WTC11 (cell line): ENCODE measurements at regions not wholly inside any gene's neighbourhood (a gene's known extent, or its start where the extent isn't known, plus 50 kb on each side); places are given as distances from the start of the nearest gene placed in this dataset.

Experiments
- ATAC-seq: fragments of 200-7000 bp; cut with Tn5 transposase; 2 replicates; pipeline ENCODE4 v1.10.0; 2021; ENCODE audit warnings: mild to moderate bottlenecking, moderate library complexity
- CTCF ChIA-PET: fragments of 300-600 bp; sonication (Branson Sonifier 250); formaldehyde crosslinking; loops from one replicate; lab custom pipeline; 2021; ENCODE audit warnings: antibody characterized with exemption; lab: Charles Lee
- POLR2A ChIA-PET: fragments of 350-600 bp; sonication (Branson Sonifier 250); formaldehyde crosslinking; loops from one replicate; lab custom pipeline; 2021; ENCODE audit warnings: antibody characterized with exemption; lab: Charles Lee
- DNase-seq: peaks from one replicate; pipeline ENCODE4 v3.0.0; 2021; ENCODE audit warnings: low spot score
- H3K27ac Mint-ChIP-seq: 2 replicates; pipeline ENCODE4 v1.8.0; 2021; ENCODE audit warnings: mixed read lengths
- H3K27me3 Mint-ChIP-seq: 2 replicates; pipeline ENCODE4 v1.8.0; 2021; ENCODE audit warnings: low read depth, mild to moderate bottlenecking, moderate library complexity, mixed read lengths
- H3K36me3 Mint-ChIP-seq: 2 replicates; pipeline ENCODE4 v1.8.0; 2021; ENCODE audit warnings: mixed read lengths
- H3K4me1 Mint-ChIP-seq: 2 replicates; pipeline ENCODE4 v1.8.0; 2022; ENCODE audit warnings: mixed read lengths
- H3K4me3 Mint-ChIP-seq: 2 replicates; pipeline ENCODE4 v1.8.0; 2021; ENCODE audit warnings: mild to moderate bottlenecking, moderate library complexity, mixed read lengths
- H3K9me3 Mint-ChIP-seq: 2 replicates; pipeline ENCODE4 v1.8.0; 2021; ENCODE audit warnings: mixed read lengths
- ARID4B ChIP-seq: sonication (generic); formaldehyde crosslinking; IDR thresholded peaks from 2 replicates; pipeline ENCODE4 v1.8.0; 2023; ENCODE audit warnings: missing genetic modification reagents, mild to moderate bottlenecking, borderline replicate concordance
- ATF6 ChIP-seq: sonication (generic); formaldehyde crosslinking; IDR thresholded peaks from 2 replicates; pipeline ENCODE4 v1.8.1; 2023; ENCODE audit warnings: mild to moderate bottlenecking, missing genetic modification reagents
- CREM ChIP-seq: sonication (generic); formaldehyde crosslinking; IDR thresholded peaks from 2 replicates; pipeline ENCODE4 v1.8.1; 2022; ENCODE audit warnings: mild to moderate bottlenecking, missing genetic modification reagents, moderate library complexity
- CTCF ChIP-seq: fragments of 200-600 bp; IDR thresholded peaks from 2 replicates; pipeline ENCODE4 v1.8.0; 2022; ENCODE audit warnings: antibody characterized with exemption
- ESRRA ChIP-seq: sonication (generic); formaldehyde crosslinking; IDR thresholded peaks from 2 replicates; pipeline ENCODE4 v1.8.1; 2022; ENCODE audit warnings: mild to moderate bottlenecking, missing genetic modification reagents, borderline replicate concordance
- FOXP4 ChIP-seq: sonication (generic); formaldehyde crosslinking; IDR thresholded peaks from 2 replicates; pipeline ENCODE4 v1.8.0; 2022; ENCODE audit warnings: mild to moderate bottlenecking, missing genetic modification reagents
- GTF2I ChIP-seq: fragments of 250-450 bp; sonication (Bioruptor Pico); conservative IDR thresholded peaks from 2 replicates; pipeline ENCODE4 v1.4.0; 2021; ENCODE audit warnings: mild to moderate bottlenecking
- IRF1 ChIP-seq: sonication (generic); formaldehyde crosslinking; IDR thresholded peaks from 2 replicates; pipeline ENCODE4 v1.8.0; 2023; ENCODE audit warnings: missing genetic modification reagents
- MAX ChIP-seq: sonication (generic); formaldehyde crosslinking; IDR thresholded peaks from 2 replicates; pipeline ENCODE4 v1.8.0; 2022; ENCODE audit warnings: mild to moderate bottlenecking, missing genetic modification reagents
- MYBL2 ChIP-seq: sonication (generic); formaldehyde crosslinking; IDR thresholded peaks from 2 replicates; pipeline ENCODE4 v1.8.1; 2023; ENCODE audit warnings: mild to moderate bottlenecking, moderate library complexity, missing genetic modification reagents
- OVOL2 ChIP-seq: fragments of 250-450 bp; sonication (Bioruptor Pico); IDR thresholded peaks from 2 replicates; pipeline ENCODE4 v1.9.0; 2021; ENCODE audit warnings: mild to moderate bottlenecking, borderline replicate concordance
- TCF7 ChIP-seq: sonication (generic); formaldehyde crosslinking; IDR thresholded peaks from 2 replicates; pipeline ENCODE4 v1.8.0; 2022; ENCODE audit warnings: mild to moderate bottlenecking, low read depth, missing genetic modification reagents, moderate library complexity
- ZNF532 ChIP-seq: fragments of 250-450 bp; sonication (Bioruptor Pico); IDR thresholded peaks from 2 replicates; pipeline ENCODE4 v1.9.0; 2021; ENCODE audit warnings: mild to moderate bottlenecking, borderline replicate concordance
- ZNF671 ChIP-seq: fragments of 250-450 bp; sonication (Bioruptor Pico); IDR thresholded peaks from 2 replicates; pipeline ENCODE4 v1.8.0; 2021; ENCODE audit warnings: mild to moderate bottlenecking

- H3K9me3 Mint-ChIP-seq = no peaks in the 10 kb centered on the region
- H3K27me3 Mint-ChIP-seq = no peaks in the 10 kb centered on the region
- H3K27ac Mint-ChIP-seq = no peak overlapping the region
- no peak overlapping the region for H3K4me3 Mint-ChIP-seq
- no peaks in the 10 kb centered on the region for H3K36me3 Mint-ChIP-seq
- no peaks in the 10 kb centered on the region for H3K4me1 Mint-ChIP-seq
- TF ChIP-seq GTF2I (CRISPR knock-in tag) (no peak), CTCF (peak; percentile 82)
- ChIA-PET POLR2A (interaction anchor here (0.7 kb wide), 1 partner anchor 22 kb away, joined by 5 read pairs; no protein-coding TSS in a partner anchor), CTCF (interaction anchor here (0.5 to 2.3 kb wide), 40 partner anchors 8 to 680 kb away, joined by 3 to 30 read pairs (median 4); partner anchors contain the start of gene MC4R)
- DNase-seq (peak; percentile 50), ATAC-seq (peak; percentile 48; the same call in 1 of the 2 replicates)
These were observed 88.4 kb downstream of the PMAIP1 start for GRCh38 chr18:59988098-59988706.

- Mint-ChIP-seq H3K36me3 (no peaks in the 10 kb centered on the region), H3K4me3 (no peak overlapping the region), H3K4me1 (no peaks in the 10 kb centered on the region), H3K9me3 (peaks cover 9% of the 10 kb centered on the region), H3K27me3 (no peaks in the 10 kb centered on the region), H3K27ac (no peak overlapping the region)
- DNase-seq (no peak), ATAC-seq (no peak)
- ChIA-PET CTCF (interaction anchor here (1.1 to 2.2 kb wide), 4 partner anchors 103 to 569 kb away, joined by 3 to 15 read pairs (median 5); no protein-coding TSS in a partner anchor), POLR2A (no interaction called here)
- TF ChIP-seq CTCF (no peak), CREM (CRISPR knock-in tag) (no peak), MYBL2 (CRISPR knock-in tag) (no peak), ZNF532 (CRISPR knock-in tag) (no peak), ESRRA (CRISPR knock-in tag) (no peak), MAX (no peak), ARID4B (CRISPR knock-in tag) (no peak), ATF6 (CRISPR knock-in tag) (no peak), OVOL2 (CRISPR knock-in tag) (no peak), FOXP4 (no peak), ZNF671 (CRISPR knock-in tag) (no peak), IRF1 (CRISPR knock-in tag) (no peak), TCF7 (no peak)
These were observed 87.3 kb downstream of the PMAIP1 start for GRCh38 chr18:59987102-59987501.
